ENCODE measurements at regions not wholly inside any gene's neighbourhood (a gene's known extent, or its start where the extent isn't known, plus 50 kb on each side); places are given as distances from the start of the nearest gene placed in this dataset.

GRCh38 chr13:67736646-67737420, 506.7 kb upstream of the PCDH9 start:
- H3K27ac Mint-ChIP-seq = no peak overlapping the region
- DNase-seq (no peak), ATAC-seq (no peak)
- no peak overlapping the region for H3K4me3 Mint-ChIP-seq
- H3K36me3 Mint-ChIP-seq = no peaks in the 10 kb centered on the region
- no peaks in the 10 kb centered on the region for H3K4me1 Mint-ChIP-seq
- CTCF ChIA-PET = no interaction called here
- no peaks in the 10 kb centered on the region for H3K27me3 Mint-ChIP-seq
- H3K9me3 Mint-ChIP-seq (ENCODE audit: low read depth) = peaks cover 14% of the 10 kb centered on the region

GRCh38 chr13:67735651-67736050, 505.5 kb upstream of the PCDH9 start:
- no peak for ATAC-seq
- Mint-ChIP-seq H3K4me1 (no peaks in the 10 kb centered on the region), H3K9me3 (ENCODE audit: low read depth) (peaks cover 12% of the 10 kb centered on the region), H3K4me3 (no peak overlapping the region), H3K27me3 (no peaks in the 10 kb centered on the region), H3K27ac (no peak overlapping the region), H3K36me3 (no peaks in the 10 kb centered on the region)
- CTCF ChIA-PET = no interaction called here
- DNase-seq = no peak

- Mint-ChIP-seq H3K36me3 (no peaks in the 10 kb centered on the region), H3K4me1 (no peaks in the 10 kb centered on the region), H3K9me3 (ENCODE audit: low read depth) (peaks cover 13% of the 10 kb centered on the region), H3K27me3 (no peaks in the 10 kb centered on the region), H3K4me3 (no peak overlapping the region), H3K27ac (no peak overlapping the region)
- DNase-seq = no peak
- no peak for ATAC-seq
- CTCF ChIA-PET = no interaction called here
These were observed 496.8 kb upstream of the PCDH9 start for GRCh38 chr13:67726979-67727378.

GRCh38 chr13:67725999-67726398, 495.9 kb upstream of the PCDH9 start:
- no peak overlapping the region for H3K4me3 Mint-ChIP-seq
- H3K36me3 Mint-ChIP-seq = no peaks in the 10 kb centered on the region
- no peak for DNase-seq
- no peak for ATAC-seq
- CTCF ChIA-PET = no interaction called here
- H3K4me1 Mint-ChIP-seq = no peaks in the 10 kb centered on the region
- no peaks in the 10 kb centered on the region for H3K27me3 Mint-ChIP-seq
- no peak overlapping the region for H3K27ac Mint-ChIP-seq
- H3K9me3 Mint-ChIP-seq (ENCODE audit: low read depth) = peaks cover 17% of the 10 kb centered on the region

GRCh38 chr13:67713571-67713970, 483.4 kb upstream of the PCDH9 start:
- no peaks in the 10 kb centered on the region for H3K4me1 Mint-ChIP-seq
- H3K36me3 Mint-ChIP-seq = no peaks in the 10 kb centered on the region
- H3K9me3 Mint-ChIP-seq (ENCODE audit: low read depth) = peaks cover 10% of the 10 kb centered on the region
- H3K27ac Mint-ChIP-seq = no peak overlapping the region
- ATAC-seq (no peak), DNase-seq (no peak)
- no peak overlapping the region for H3K4me3 Mint-ChIP-seq
- CTCF ChIA-PET = no interaction called here
- H3K27me3 Mint-ChIP-seq = no peaks in the 10 kb centered on the region

GRCh38 chr13:67696775-67697174, 466.6 kb upstream of the PCDH9 start:
- peaks cover 12% of the 10 kb centered on the region for H3K9me3 Mint-ChIP-seq (ENCODE audit: low read depth)
- CTCF ChIA-PET = no interaction called here
- no peak for DNase-seq
- H3K36me3 Mint-ChIP-seq = no peaks in the 10 kb centered on the region
- ATAC-seq = no peak
- no peaks in the 10 kb centered on the region for H3K4me1 Mint-ChIP-seq
- H3K27me3 Mint-ChIP-seq = no peaks in the 10 kb centered on the region
- H3K27ac Mint-ChIP-seq = no peak overlapping the region
- H3K4me3 Mint-ChIP-seq = no peak overlapping the region

GRCh38 chr13:67664502-67664901, 434.4 kb upstream of the PCDH9 start:
- Mint-ChIP-seq H3K4me1 (no peaks in the 10 kb centered on the region), H3K9me3 (ENCODE audit: low read depth) (peaks cover 2% of the 10 kb centered on the region), H3K27me3 (no peaks in the 10 kb centered on the region), H3K27ac (no peak overlapping the region), H3K36me3 (no peaks in the 10 kb centered on the region), H3K4me3 (no peak overlapping the region)
- ATAC-seq (no peak), DNase-seq (no peak)
- CTCF ChIA-PET = no interaction called here

GRCh38 chr13:67662997-67663396, 432.9 kb upstream of the PCDH9 start:
- DNase-seq = no peak
- no peak overlapping the region for H3K27ac Mint-ChIP-seq
- no peak for ATAC-seq

GRCh38 chr13:67652887-67653286, 422.8 kb upstream of the PCDH9 start:
- H3K27ac Mint-ChIP-seq = no peak overlapping the region
- no peak for DNase-seq
- no peaks in the 10 kb centered on the region for H3K36me3 Mint-ChIP-seq
- no peak overlapping the region for H3K4me3 Mint-ChIP-seq
- CTCF ChIA-PET = no interaction called here
- no peak for ATAC-seq
- no peaks in the 10 kb centered on the region for H3K4me1 Mint-ChIP-seq
- H3K27me3 Mint-ChIP-seq = no peaks in the 10 kb centered on the region
- peaks cover 10% of the 10 kb centered on the region for H3K9me3 Mint-ChIP-seq (ENCODE audit: low read depth)

More at GRCh38 chr13:67662997-67663396, 432.9 kb upstream of the PCDH9 start:
- Mint-ChIP-seq H3K4me3 (no peak overlapping the region), H3K4me1 (no peaks in the 10 kb centered on the region), H3K9me3 (ENCODE audit: low read depth) (peaks cover 2% of the 10 kb centered on the region), H3K27me3 (no peaks in the 10 kb centered on the region), H3K36me3 (no peaks in the 10 kb centered on the region)
- CTCF ChIA-PET = no interaction called here

- Mint-ChIP-seq H3K27ac (no peak overlapping the region), H3K27me3 (no peaks in the 10 kb centered on the region), H3K4me1 (no peaks in the 10 kb centered on the region), H3K4me3 (no peak overlapping the region), H3K9me3 (ENCODE audit: low read depth) (peaks cover 8% of the 10 kb centered on the region), H3K36me3 (no peaks in the 10 kb centered on the region)
- DNase-seq = no peak
- no peak for ATAC-seq
- CTCF ChIA-PET = no interaction called here
These were observed 421.9 kb upstream of the PCDH9 start for GRCh38 chr13:67651908-67652465.

- Mint-ChIP-seq H3K4me3 (no peak overlapping the region), H3K9me3 (ENCODE audit: low read depth) (peaks cover 8% of the 10 kb centered on the region), H3K27me3 (no peaks in the 10 kb centered on the region), H3K27ac (no peak overlapping the region), H3K36me3 (no peaks in the 10 kb centered on the region), H3K4me1 (no peaks in the 10 kb centered on the region)
- ATAC-seq (no peak), DNase-seq (no peak)
- CTCF ChIA-PET = no interaction called here
These were observed 420.3 kb upstream of the PCDH9 start for GRCh38 chr13:67650471-67650870.

- H3K36me3 Mint-ChIP-seq = no peaks in the 10 kb centered on the region
- H3K4me1 Mint-ChIP-seq = no peaks in the 10 kb centered on the region
- no peak overlapping the region for H3K4me3 Mint-ChIP-seq
- ATAC-seq = no peak
- no peaks in the 10 kb centered on the region for H3K27me3 Mint-ChIP-seq
- DNase-seq = no peak
- CTCF ChIA-PET = no interaction called here
- H3K27ac Mint-ChIP-seq = no peak overlapping the region
- peaks cover 2% of the 10 kb centered on the region for H3K9me3 Mint-ChIP-seq (ENCODE audit: low read depth)
These were observed 415.8 kb upstream of the PCDH9 start for GRCh38 chr13:67645874-67646467.

- DNase-seq (no peak), ATAC-seq (no peak)
- Mint-ChIP-seq H3K27ac (no peak overlapping the region), H3K4me3 (no peak overlapping the region), H3K9me3 (ENCODE audit: low read depth) (peaks cover 5% of the 10 kb centered on the region), H3K36me3 (no peaks in the 10 kb centered on the region), H3K4me1 (no peaks in the 10 kb centered on the region), H3K27me3 (no peaks in the 10 kb centered on the region)
- CTCF ChIA-PET = no interaction called here
These were observed 413.4 kb upstream of the PCDH9 start for GRCh38 chr13:67643516-67644055.

- H3K9me3 Mint-ChIP-seq (ENCODE audit: low read depth) = peaks cover 4% of the 10 kb centered on the region
- no peaks in the 10 kb centered on the region for H3K36me3 Mint-ChIP-seq
- H3K4me3 Mint-ChIP-seq = no peak overlapping the region
- H3K27me3 Mint-ChIP-seq = no peaks in the 10 kb centered on the region
- H3K4me1 Mint-ChIP-seq = no peaks in the 10 kb centered on the region
- H3K27ac Mint-ChIP-seq = no peak overlapping the region
- ATAC-seq (no peak), DNase-seq (no peak)
- CTCF ChIA-PET = no interaction called here
These were observed 412.5 kb upstream of the PCDH9 start for GRCh38 chr13:67642657-67643056.

Data from activated CD8-positive, alpha-beta memory T cell treated with anti-CD3 and anti-CD28 coated beads, Interleukin-2, amount 10 ng/mL, durations not matched to agents 7 days and 5 days (primary cell).